GM12878 (cell line): ENCODE measurements at regions not wholly inside any gene's neighbourhood (a gene's known extent, or its start where the extent isn't known, plus 50 kb on each side); places are given as distances from the start of the nearest gene placed in this dataset.

ENCODE experiments used
- ATAC-seq: fragments of 200-7000 bp; cut with Tn5 transposase; 3 replicates; pipeline ENCODE4 v1.9.1; 2020; ENCODE audit warnings: mild to moderate bottlenecking, moderate library complexity
- BruUV-seq: library from RNA; stranded (reverse); fragments of 400-500 nt; replicated peaks from 2 replicates; lab custom pipeline; 2021; lab: Mats Ljungman, UMichigan
- CTCF ChIA-PET: fragments of 300-600 bp; sonication (Branson Sonifier 250); formaldehyde crosslinking; extraction: SDS; loops from one replicate; lab custom pipeline; 2021; ENCODE audit warnings: inconsistent platforms; lab: Yijun Ruan, JAX
- POLR2A ChIA-PET: fragments of 350-600 bp; formaldehyde crosslinking; extraction: SDS; loops from one replicate; lab custom pipeline; 2021; ENCODE audit warnings: inconsistent platforms; lab: Charles Lee
- RAD21 ChIA-PET: fragments of 300-600 bp; sonication (Branson Sonifier 250); formaldehyde crosslinking; loops from one replicate; lab custom pipeline; 2023; ENCODE audit warnings: antibody characterized with exemption; ENCODE audit not compliant: unreplicated experiment; lab: Charles Lee
- SMC1A ChIA-PET: fragments of 300-600 bp; sonication (Branson Sonifier 250); formaldehyde crosslinking; loops from one replicate; lab custom pipeline; 2023; ENCODE audit not compliant: unreplicated experiment, uncharacterized antibody; lab: Charles Lee
- DNase-seq: peaks from one replicate; pipeline ENCODE4 v3.0.0-alpha.2; 2011; ENCODE audit warnings: low read depth, low spot score
- FAIRE-seq: peaks from 3 replicates; lab custom pipeline; 2011; peaks lifted over from hg19 to GRCh38; lab: Jason Lieb, UNC
- H2AFZ ChIP-seq: 2 replicates; pipeline ENCODE4 v1.6.0; 2011; ENCODE audit warnings: low read depth, low read length, control low read depth; ENCODE audit not compliant: control insufficient read depth
- H3K27ac ChIP-seq: 2 replicates; pipeline ENCODE4 v1.5.1; 2011; ENCODE audit warnings: control low read depth; ENCODE audit not compliant: control insufficient read depth, insufficient read depth
- H3K27me3 ChIP-seq, 2 experiments: replicated peaks in 1 of 2; 2 replicates each; pipeline versions ENCODE4 v1.6.0 to v1.6.1; 2011; ENCODE audit warnings: low read length in 1 of 2; ENCODE audit not compliant: control insufficient read depth in 2 of 2, insufficient read depth in 2 of 2
- H3K36me3 ChIP-seq, 2 experiments: 2 replicates each; pipeline ENCODE4 v1.5.1; 2011; ENCODE audit warnings: low read length in 1 of 2; ENCODE audit not compliant: control insufficient read depth in 2 of 2, insufficient read depth in 2 of 2
- H3K4me1 ChIP-seq: 2 replicates; pipeline ENCODE4 v1.6.1; 2011; ENCODE audit warnings: mild to moderate bottlenecking, low read length, moderate library complexity, mixed read lengths; ENCODE audit not compliant: control insufficient read depth, insufficient read depth
- H3K4me2 ChIP-seq: 2 replicates; pipeline ENCODE4 v1.6.0; 2011; ENCODE audit warnings: control low read depth; ENCODE audit not compliant: control insufficient read depth, insufficient read depth
- H3K4me3 ChIP-seq: fragments of 200-600 bp; sonication (generic); 2 replicates; pipeline ENCODE4 v1.5.1; 2016
- H3K79me2 ChIP-seq: 2 replicates; pipeline ENCODE4 v1.6.0; 2011; ENCODE audit warnings: low read length; ENCODE audit not compliant: control insufficient read depth, insufficient read depth
- H3K9ac ChIP-seq: 2 replicates; pipeline ENCODE4 v1.8.0; 2011; ENCODE audit warnings: low read length, control low read depth, mixed read lengths; ENCODE audit not compliant: control insufficient read depth, insufficient read depth
- H3K9me3 ChIP-seq: replicated peaks from 3 replicates; pipeline ENCODE4 v1.5.1; 2011; ENCODE audit warnings: mild to moderate bottlenecking, low read length; ENCODE audit not compliant: control insufficient read depth, insufficient read depth
- H4K20me1 ChIP-seq: 2 replicates; pipeline ENCODE4 v1.6.0; 2011; ENCODE audit not compliant: control insufficient read depth, insufficient read depth
- ASH2L ChIP-seq: fragments of 300-600, 200-600 bp; sonication (generic); IDR thresholded peaks from 2 replicates; pipeline ENCODE4 v1.6.1; 2017; ENCODE audit warnings: low read depth, mild to moderate bottlenecking, borderline replicate concordance
- CBFB ChIP-seq: IDR thresholded peaks from 2 replicates; pipeline ENCODE4 v1.6.1; 2016; ENCODE audit warnings: antibody characterized with exemption, low read depth
- CHD4 ChIP-seq: fragments of 200-600 bp; sonication (generic); IDR thresholded peaks from 2 replicates; pipeline ENCODE4 v1.6.1; 2016; ENCODE audit warnings: mild to moderate bottlenecking
- CTCF ChIP-seq, 3 experiments: IDR thresholded peaks in 2 of 3; conservative IDR thresholded peaks in 1 of 3; 2 replicates each; pipeline ENCODE4 v1.5.1; 2011; ENCODE audit warnings: low read depth in 3 of 3, low read length in 3 of 3, mild to moderate bottlenecking in 3 of 3, control low read depth in 2 of 3, moderate library complexity in 2 of 3, inconsistent platforms in 1 of 3, mixed read lengths in 1 of 3; ENCODE audit not compliant: control insufficient read depth in 2 of 3, insufficient read depth in 1 of 3; ENCODE audit errors: extremely low read depth in 1 of 3
- DPF2 ChIP-seq: fragments of 450-650 bp; IDR thresholded peaks from 2 replicates; pipeline ENCODE4 v1.6.1; 2017; ENCODE audit warnings: mild to moderate bottlenecking
- E2F8 ChIP-seq: fragments of 450-650 bp; IDR thresholded peaks from 2 replicates; pipeline ENCODE4 v1.6.1; 2018; ENCODE audit warnings: mild to moderate bottlenecking, low read depth, moderate library complexity; ENCODE audit not compliant: partially characterized antibody
- FOXM1 ChIP-seq: IDR thresholded peaks from 2 replicates; pipeline ENCODE4 v1.6.1; 2012; ENCODE audit warnings: low read depth, mild to moderate bottlenecking, inconsistent platforms, low read length, moderate library complexity
- IKZF2 ChIP-seq, 2 experiments: fragments of 450-650 bp; IDR thresholded peaks; 2 replicates each; pipeline ENCODE4 v1.6.1; 2017; ENCODE audit warnings: mild to moderate bottlenecking in 2 of 2, moderate library complexity in 2 of 2
- KAT2A ChIP-seq: conservative IDR thresholded peaks from 2 replicates; pipeline ENCODE4 v1.6.1; 2011; ENCODE audit warnings: low read depth, low read length; ENCODE audit not compliant: control insufficient read depth
- NFXL1 ChIP-seq: fragments of 450-650 bp; IDR thresholded peaks from 2 replicates; pipeline ENCODE4 v1.6.1; 2017; ENCODE audit warnings: antibody characterized with exemption, mild to moderate bottlenecking, borderline replicate concordance
- NKRF ChIP-seq: fragments of 450-650 bp; conservative IDR thresholded peaks from 2 replicates; pipeline ENCODE4 v1.6.1; 2017; ENCODE audit warnings: mild to moderate bottlenecking, moderate library complexity
- RELA ChIP-seq: fragments of 450-650 bp; IDR thresholded peaks from 2 replicates; pipeline ENCODE4 v1.8.0; 2014; ENCODE audit warnings: borderline replicate concordance; ENCODE audit not compliant: partially characterized antibody
- SRF ChIP-seq, 2 experiments: IDR thresholded peaks; 2 replicates each; pipeline ENCODE4 v1.6.1; 2011; ENCODE audit warnings: low read depth in 2 of 2, low read length in 2 of 2, mild to moderate bottlenecking in 1 of 2, moderate library complexity in 1 of 2
- STAT1 ChIP-seq: fragments of 450-650 bp; conservative IDR thresholded peaks from 2 replicates; pipeline ENCODE4 v1.6.1; 2014; ENCODE audit warnings: antibody characterized with exemption, mild to moderate bottlenecking
- USF1 ChIP-seq: IDR thresholded peaks from 2 replicates; pipeline ENCODE4 v1.6.1; 2011; ENCODE audit warnings: borderline replicate concordance, low read depth, mild to moderate bottlenecking, moderate library complexity, mixed read lengths, low read length; ENCODE audit not compliant: insufficient read depth; ENCODE audit errors: extremely low read length
- ZNF384 ChIP-seq: IDR thresholded peaks from 2 replicates; pipeline ENCODE4 v1.6.1; 2012; ENCODE audit warnings: low read depth, mild to moderate bottlenecking, low read length, improper control_type of control experiment, borderline replicate concordance
- WGBS: methylation state at CpG from one replicate; pipeline ENCODE4 v1.1.6; 2016; ENCODE audit warnings: low lambda C conversion rate; ENCODE audit not compliant: insufficient replicate concordance, insufficient coverage; ENCODE audit errors: missing lambda C conversion rate; 5-methylcytosine and 5-hydroxymethylcytosine counted together
- in situ Hi-C: fragments of 300-500 bp; cut with MboI; formaldehyde crosslinking; loops from 9 replicates; pipeline ENCODE4 v1.14.3; 2018; ENCODE audit warnings: mixed read lengths
- intact Hi-C: fragments of 100-400 bp; cut with micrococcal nuclease; formaldehyde crosslinking; loops from one replicate; pipeline ENCODE4 v1.14.2; 2022; ENCODE audit not compliant: unreplicated experiment

GRCh38 chr7:52502281-52502680 lies 533.2 kb upstream of the POM121L12 start:
- Histone ChIP-seq H3K9me3 (no peaks in the 10 kb centered on the region), H3K4me1 (no peaks in the 10 kb centered on the region), H3K9ac (no peak overlapping the region), H3K79me2 (no peaks in the 10 kb centered on the region), H4K20me1 (no peaks in the 10 kb centered on the region), H3K27ac (no peak overlapping the region), H3K4me3 (no peak overlapping the region), H3K27me3 (no peaks in the 10 kb centered on the region), H3K4me2 (no peak overlapping the region), H2AFZ (no peak overlapping the region), H3K36me3 (no peaks in the 10 kb centered on the region)
- DNase-seq (no peak), ATAC-seq (no peak), FAIRE-seq (no peak)
- in situ Hi-C loops: no loop called here
- ChIA-PET POLR2A (no interaction called here), SMC1A (no interaction called here), CTCF (no interaction called here), RAD21 (no interaction called here)
- 10% methylated on average over 4 of the region's 4 CpGs for WGBS
- no TSS peak for BruUV-seq
- intact Hi-C loops: no loop called here
- TF ChIP-seq USF1 (no peak), ASH2L (no peak), NKRF (no peak), ZNF384 (no peak), CTCF (IDR thresholded peaks at IDR 0.05 in 2 of 3, conservative IDR thresholded peaks at IDR 0.05 in 1 of 3; ENCODE audit: control insufficient read depth in 2 of 3, extremely low read depth in 1 of 3, insufficient read depth in 1 of 3, low read depth in 3 of 3, low read length in 3 of 3) (no peak), RELA (no peak), CBFB (no peak), IKZF2 (IDR thresholded peaks at IDR 0.05) (no peak), FOXM1 (no peak), CHD4 (no peak), KAT2A (no peak), DPF2 (no peak), STAT1 (no peak), SRF (IDR thresholded peaks at IDR 0.05; ENCODE audit: low read depth in 2 of 2, low read length in 2 of 2) (no peak), E2F8 (no peak), NFXL1 (no peak)
